ENCODE measurements at regions not wholly inside any gene's neighbourhood (a gene's known extent, or its start where the extent isn't known, plus 50 kb on each side); places are given as distances from the start of the nearest gene placed in this dataset.

DNA sequence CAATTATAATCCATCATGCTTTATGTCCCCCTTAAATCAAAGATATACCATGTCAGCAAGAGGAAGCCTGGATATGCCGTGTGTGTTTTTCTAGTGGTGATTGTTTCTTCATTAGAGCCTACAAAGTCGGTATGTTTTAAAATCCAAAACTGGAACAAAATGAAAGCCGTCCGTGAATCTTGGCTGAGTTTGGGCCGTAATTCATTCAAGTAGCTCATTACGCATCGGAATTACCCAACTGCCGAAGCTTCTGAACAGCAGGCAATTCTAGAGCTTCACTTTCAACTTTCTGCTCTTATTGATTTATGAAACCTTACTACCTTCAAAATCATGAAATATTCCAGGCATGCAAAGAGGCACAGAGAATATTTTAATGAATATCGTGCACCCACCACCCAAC is 224.7 kb downstream of the AACS start:
- H3K4me3 ChIP-seq (ENCODE audit: low read length), result no peak overlapping the region
- DNase-seq (ENCODE audit: low read depth, low spot score), result no peak

- no peak for DNase-seq (ENCODE audit: low read depth, low spot score)
- H3K4me3 ChIP-seq (ENCODE audit: low read length), result no peak overlapping the region
Measured at GRCh38 chr12:125292700-125293099, 227.5 kb downstream of the AACS start.

DNA sequence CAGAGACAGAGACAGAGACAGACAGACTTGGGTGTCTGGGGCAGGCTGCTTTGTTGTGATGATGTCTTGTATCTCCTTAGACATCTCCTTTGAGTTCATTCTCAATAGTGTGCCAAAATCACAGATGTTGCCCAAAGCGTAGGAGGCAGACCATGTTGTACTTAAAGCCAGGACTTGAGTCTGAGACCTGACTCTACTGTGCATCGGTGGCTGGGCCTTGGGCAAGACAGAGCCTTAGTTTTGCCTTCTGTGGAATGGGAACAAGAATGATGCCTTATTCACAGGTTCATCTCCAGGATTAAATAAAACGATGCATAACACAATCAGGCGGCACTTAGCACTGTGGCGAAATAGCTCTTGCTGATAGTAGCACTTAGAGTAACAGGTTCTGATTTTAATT is 230.3 kb downstream of the AACS start:
- DNase-seq (ENCODE audit: low read depth, low spot score), result no peak
- H3K4me3 ChIP-seq (ENCODE audit: low read length), result no peak overlapping the region

DNA sequence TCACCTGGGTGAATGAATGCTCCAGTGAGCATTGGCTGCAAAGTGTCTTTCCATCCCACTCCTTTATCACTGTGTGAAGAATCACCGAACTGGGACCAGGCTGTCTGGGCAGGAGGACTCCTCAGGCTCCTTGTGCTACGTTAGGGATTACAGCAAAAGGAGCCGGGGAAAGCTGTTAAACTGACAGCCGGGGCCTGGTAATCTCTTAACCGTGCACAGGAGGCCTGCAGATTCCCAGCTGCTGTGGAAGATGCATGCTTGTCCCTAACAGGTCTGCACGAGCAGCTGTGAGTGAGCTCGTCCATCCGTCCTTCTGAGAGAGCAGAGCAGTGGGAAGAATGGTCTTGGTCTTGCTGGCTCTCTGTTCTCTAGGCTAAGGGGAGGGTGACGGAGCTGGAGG is 231.5 kb downstream of the AACS start:
- no peak for DNase-seq (ENCODE audit: low read depth, low spot score)
- no peak overlapping the region for H3K4me3 ChIP-seq (ENCODE audit: low read length)

DNA sequence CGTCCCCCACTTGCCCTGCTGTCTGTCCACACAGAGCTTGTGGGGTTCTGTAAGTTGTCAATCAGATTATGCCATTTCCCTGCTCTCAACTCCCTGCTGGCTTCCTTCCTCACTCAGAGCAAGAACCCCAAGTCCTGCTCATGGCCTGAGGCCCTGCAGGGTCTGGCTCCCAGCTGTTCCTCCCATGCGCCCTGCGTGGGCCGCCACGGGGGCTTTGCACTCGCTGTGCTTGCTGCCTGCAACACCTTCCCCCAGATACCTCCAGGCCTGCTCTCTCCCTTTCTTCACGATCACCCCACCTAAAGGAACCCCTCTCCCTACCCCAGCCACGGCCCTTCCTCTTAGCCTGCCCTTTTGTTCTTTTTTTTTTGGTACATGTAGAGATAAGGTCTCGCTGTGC is 234.6 kb downstream of the AACS start:
- no peak for DNase-seq (ENCODE audit: low read depth, low spot score)
- no peak overlapping the region for H3K4me3 ChIP-seq (ENCODE audit: low read length)

DNA sequence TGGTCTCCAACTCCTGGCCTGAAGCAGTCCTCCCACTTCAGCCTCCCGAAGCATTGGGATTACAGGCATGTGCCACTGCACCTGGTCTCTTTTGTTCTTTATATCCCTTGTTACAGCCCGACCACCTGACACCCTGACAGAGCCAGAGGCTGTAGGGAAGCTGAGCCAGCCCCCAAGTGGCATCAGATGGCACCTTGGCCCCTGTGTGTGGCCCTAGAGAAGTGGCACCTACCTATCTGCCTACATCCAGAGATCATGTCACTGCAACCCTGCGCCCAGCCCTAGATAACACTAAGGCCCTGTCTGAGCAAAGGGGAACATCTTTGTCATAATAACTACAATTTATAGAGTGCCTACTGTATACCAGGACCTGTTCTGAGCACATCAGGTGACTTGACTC is 235.0 kb downstream of the AACS start:
- H3K4me3 ChIP-seq (ENCODE audit: low read length), result no peak overlapping the region
- no peak for DNase-seq (ENCODE audit: low read depth, low spot score)

- H3K4me3 ChIP-seq (ENCODE audit: low read length), result no peak overlapping the region
- no peak for DNase-seq (ENCODE audit: low read depth, low spot score)
Measured at GRCh38 chr12:125303337-125303736, 238.1 kb downstream of the AACS start.

DNA sequence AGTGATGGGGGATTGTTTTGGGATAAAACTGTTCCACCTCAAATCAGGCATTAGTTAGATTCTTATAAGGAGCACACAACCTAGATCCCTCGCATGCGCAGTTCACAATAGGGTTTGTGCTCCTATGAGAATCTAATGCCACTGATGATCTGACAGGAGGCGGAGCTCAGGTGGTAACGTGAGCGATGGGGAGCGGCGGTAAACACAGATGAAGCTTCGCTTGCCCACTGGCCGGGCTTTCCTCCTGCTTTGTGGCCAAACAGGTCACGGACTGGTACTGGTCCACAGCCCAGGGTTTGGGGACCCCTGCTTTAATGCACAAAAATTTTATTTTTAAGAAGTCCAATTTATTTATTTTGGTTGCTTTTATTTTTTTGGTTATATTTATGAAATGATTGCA is 238.8 kb downstream of the AACS start:
- no peak for DNase-seq (ENCODE audit: low read depth, low spot score)
- no peak overlapping the region for H3K4me3 ChIP-seq (ENCODE audit: low read length)

GRCh38 chr12:125305231-125305630 is 240.0 kb downstream of the AACS start:
- no peak overlapping the region for H3K4me3 ChIP-seq (ENCODE audit: low read length)
- no peak for DNase-seq (ENCODE audit: low read depth, low spot score)

DNA sequence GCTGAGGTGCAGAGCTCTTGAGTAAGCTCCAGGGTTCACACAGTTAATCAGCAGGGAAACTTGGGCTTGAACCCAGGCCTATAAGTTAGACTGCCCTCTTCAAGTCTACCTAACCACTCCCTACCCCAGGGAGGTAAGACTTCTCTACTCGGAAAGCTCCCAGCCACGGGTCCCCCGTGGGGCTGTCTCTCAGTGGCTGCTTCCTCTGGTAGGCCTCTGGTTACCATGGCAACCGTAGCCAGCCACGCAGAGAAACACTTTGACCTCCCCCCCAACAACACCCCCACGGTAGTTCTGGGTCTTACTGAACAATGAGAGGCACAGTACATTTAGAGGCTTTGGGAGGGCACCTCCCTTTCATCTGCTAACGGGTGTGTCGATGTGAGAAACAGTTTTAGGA is 245.2 kb downstream of the AACS start:
- no peak for DNase-seq (ENCODE audit: low read depth, low spot score)
- H3K4me3 ChIP-seq (ENCODE audit: low read length), result no peak overlapping the region

DNA sequence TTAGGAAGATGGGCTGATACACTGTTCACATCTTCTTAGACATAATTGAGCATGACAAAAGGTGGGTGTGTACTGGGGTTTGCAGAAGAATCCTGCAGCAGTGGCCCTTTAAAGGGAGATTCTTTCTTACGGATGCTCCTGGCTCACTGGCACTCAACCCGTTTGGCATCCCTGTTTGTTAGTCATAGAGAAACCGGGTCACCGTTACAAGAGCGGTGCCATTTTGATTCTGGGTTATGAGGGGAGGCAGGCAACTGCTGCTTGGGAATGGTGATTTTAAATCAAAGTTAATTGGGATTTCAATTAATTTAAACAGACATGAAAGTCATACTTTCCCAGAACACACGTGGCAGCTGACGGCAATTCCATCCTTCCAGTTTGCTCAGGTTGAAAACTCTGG is 245.8 kb downstream of the AACS start:
- no peak for DNase-seq (ENCODE audit: low read depth, low spot score)

DNA sequence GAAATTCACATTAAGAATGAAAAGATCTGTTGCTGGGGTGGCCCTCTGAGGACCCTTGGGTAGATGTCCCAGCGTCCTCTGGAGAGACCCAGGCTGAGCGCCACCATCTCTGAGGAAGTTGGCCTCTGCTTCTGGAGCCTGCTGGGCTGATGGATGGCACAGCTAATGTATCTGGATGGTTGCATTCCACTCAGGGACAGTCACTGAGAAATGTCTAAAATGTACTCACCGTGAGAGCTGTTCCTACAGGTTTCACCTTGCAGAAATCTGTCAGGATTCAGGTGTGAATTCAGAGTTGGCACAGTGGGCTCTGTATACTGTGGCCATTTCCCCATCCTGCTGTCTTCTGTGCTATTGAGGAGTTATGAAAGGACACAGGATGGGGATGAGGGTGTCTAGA is 247.2 kb downstream of the AACS start:
- no peak for DNase-seq (ENCODE audit: low read depth, low spot score)
- H3K4me3 ChIP-seq (ENCODE audit: low read length), result no peak overlapping the region

More for the DNA sequence above, 245.8 kb downstream of the AACS start:
- H3K4me3 ChIP-seq (ENCODE audit: low read length), result no peak overlapping the region

DNA sequence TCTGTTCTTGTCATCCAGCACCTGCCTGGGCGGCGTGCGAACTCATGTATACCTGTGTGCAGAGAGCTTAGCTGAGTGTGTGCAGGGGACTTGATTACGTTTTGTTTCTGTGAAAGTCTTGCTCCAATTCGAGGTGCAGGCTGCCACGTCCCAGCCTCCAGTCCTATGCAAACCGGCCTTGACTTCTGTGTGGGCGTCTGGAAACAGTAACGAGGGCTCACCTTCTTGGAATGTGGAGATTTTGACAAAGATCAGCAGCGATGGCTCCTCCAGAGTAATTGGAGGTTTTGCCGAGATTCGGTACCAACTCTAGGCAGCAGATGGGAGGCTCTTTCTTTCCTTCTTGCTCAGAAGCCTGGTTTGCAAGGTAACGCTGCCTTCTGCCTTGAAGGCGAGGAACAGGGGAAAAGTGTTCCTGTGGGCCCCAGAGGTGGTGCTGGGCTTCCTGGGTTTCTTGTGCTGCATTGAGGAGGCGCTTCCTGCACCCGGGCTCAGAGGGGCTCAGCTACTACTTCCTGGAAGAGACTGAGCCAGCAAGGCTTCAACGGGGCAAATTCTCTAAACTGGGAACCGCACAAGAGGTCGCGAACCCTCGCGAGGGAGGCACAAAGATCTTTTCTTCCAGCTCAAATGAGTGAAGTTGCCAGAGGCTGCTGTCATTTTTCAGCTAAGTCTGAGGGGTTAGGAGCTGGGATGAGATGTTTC is 249.0 kb downstream of the AACS start:
- no peak for DNase-seq (ENCODE audit: low read depth, low spot score)
- no peak overlapping the region for H3K4me3 ChIP-seq (ENCODE audit: low read length)

DNA sequence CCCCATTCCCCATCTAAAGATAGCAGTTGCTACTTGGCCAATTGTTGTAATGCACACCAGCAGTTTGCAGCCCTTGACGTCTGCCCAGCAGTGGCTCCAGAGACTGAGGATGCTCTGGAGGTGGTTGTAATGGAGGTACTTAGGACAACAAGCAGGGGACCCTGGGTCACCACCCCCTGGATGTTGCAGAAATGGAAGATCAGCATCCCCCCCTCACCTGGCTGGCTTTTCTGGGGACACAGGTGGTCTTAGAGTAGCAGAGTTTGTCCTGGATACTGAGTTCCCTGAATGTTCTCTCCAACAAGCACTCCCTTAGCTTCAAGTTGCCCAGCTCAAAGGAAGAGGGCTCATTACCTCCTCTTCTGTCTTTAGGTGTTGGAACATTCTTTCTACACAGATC is 250.5 kb downstream of the AACS start:
- DNase-seq (ENCODE audit: low read depth, low spot score), result no peak
- H3K4me3 ChIP-seq (ENCODE audit: low read length), result no peak overlapping the region

DNA sequence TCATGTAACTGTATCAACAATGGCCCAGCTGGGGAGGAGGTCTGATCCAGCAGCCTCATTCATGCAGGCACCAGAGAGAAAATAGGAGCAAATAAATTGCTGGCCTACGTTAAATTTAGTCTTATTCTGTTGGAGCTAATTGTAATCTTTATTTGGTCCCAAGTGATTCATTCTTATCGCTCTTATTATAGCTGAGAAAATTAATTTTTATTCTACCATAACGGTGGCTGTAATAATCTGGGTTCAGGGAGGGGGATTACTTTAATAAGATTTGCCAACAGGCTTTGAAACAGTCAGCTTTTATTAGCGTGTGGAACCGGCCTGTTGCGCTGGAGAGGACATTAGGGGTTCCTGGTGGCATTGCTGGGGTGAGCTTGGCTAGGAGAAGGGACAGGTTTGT is 254.9 kb downstream of the AACS start:
- DNase-seq (ENCODE audit: low read depth, low spot score), result no peak
- H3K4me3 ChIP-seq (ENCODE audit: low read length), result no peak overlapping the region

DNA sequence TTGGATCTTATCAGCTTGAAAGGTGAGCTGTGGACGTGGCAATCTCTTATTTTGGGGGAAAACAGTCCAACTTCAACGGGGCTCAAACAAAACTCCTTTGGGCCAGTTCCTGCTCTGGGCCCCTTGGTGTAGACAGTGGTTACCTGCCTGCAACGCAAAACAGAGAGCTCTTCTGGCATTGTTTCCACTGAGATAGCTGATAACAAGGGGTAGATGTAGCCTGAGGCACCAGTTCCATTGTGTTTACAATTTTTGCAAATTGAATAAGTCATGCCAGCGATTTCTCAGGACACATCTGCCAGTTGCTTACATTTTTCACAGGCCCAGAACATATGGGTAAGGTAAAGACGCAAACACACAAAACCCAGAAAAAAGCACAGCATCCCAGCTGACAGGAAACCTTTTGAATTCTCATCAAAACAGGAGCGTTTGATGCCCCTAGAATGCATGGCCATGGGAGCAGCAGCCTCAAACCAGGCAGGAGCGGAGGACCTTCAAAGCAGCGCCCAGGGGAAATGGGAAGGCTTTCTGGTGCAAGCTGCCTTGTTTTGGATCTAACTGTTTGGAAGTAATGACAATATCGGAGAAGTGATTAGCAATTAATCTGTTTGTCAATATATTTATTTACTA is 259.7 kb downstream of the AACS start:
- H3K4me3 ChIP-seq (ENCODE audit: low read length), result no peak overlapping the region
- DNase-seq (ENCODE audit: low read depth, low spot score), result no peak

GRCh38 chr12:125329239-125330102 is 264.2 kb downstream of the AACS start:
- no peak overlapping the region for H3K4me3 ChIP-seq (ENCODE audit: low read length)
- DNase-seq (ENCODE audit: low read depth, low spot score), result no peak

DNA sequence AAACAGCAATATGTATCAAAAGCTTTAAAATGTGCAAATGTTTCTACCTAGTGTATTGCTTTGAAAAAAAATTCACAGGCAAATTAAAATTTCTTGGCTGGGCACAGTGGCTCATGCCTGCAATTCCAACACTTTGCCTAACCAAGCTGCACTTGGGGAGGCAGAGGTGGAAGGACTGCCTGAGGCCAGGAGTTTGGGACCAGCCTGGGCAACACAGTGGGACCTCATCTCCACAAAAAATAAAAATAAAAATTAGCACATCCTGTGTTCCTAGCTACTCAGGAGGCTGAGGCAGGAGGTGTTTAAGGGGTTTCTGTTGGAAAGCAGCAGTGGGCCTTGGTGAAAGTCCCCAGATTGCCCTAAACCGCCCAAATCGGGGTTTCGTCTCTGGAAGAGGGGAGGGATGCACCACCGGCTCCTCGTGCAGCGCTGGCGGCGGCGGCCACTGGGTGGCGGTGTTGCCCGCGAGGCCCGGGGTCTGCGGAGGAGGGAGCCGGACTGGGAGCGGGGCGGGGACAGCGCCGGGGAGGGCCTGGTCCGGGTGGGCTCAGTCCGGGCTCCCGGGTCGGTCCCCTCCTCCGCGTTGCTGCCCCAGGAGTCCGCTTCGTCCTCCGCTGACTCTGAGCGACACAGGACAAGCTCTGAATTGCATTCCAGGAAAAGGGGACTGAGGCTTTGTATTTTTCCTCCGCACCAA is 265.6 kb downstream of the AACS start:
- no peak overlapping the region for H3K4me3 ChIP-seq (ENCODE audit: low read length)
- DNase-seq (ENCODE audit: low read depth, low spot score), result no peak

DNA sequence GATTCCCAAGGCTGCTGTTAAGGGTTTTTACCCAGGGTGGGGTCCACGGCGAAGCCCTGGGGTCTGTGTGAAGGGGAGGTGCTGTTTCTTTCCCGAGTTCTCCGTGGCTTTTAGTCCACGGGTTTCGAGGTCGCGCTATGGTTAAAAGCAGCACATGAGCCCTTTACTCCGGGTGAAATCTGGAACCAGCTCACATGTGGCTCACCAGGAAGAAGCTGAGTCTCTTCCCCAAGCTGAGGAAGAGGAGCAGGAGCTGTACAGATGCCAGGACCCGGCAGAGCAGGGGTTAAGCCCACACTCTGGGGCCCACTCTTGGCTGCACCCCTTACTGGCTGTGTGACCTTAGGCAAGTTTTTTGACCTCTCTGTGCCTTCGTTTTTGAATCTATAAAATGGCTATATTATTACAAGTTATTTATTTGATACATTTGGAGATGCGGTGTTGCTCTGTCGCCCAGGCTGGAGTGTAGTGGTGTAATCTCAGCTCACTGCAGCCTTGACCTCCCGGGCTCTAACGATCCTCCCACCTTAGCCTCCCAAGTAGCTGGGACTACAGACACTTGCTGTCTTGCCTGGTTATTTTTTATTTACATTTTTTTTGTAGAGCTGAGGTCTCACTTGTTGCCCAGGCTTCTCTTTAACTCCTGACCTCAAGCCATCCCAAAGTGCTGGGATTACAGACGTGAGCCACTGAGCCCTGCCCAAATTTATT is 266.3 kb downstream of the AACS start:
- no peak overlapping the region for H3K4me3 ChIP-seq (ENCODE audit: low read length)
- DNase-seq (ENCODE audit: low read depth, low spot score), result no peak

All from Jurkat, Clone E6-1 (cell line).